ENCODE measurements at regions not wholly inside any gene's neighbourhood (a gene's known extent, or its start where the extent isn't known, plus 50 kb on each side); places are given as distances from the start of the nearest gene placed in this dataset.

- H3K4me1 Mint-ChIP-seq (ENCODE audit: insufficient read depth, unreplicated experiment) = no peaks in the 10 kb centered on the region
- DNase-seq (ENCODE audit: unreplicated experiment) = no peak
- peaks cover 62% of the 10 kb centered on the region for H3K27me3 Mint-ChIP-seq (ENCODE audit: insufficient read depth, unreplicated experiment)
- TF ChIP-seq CTCF (IDR thresholded peaks at IDR 0.05; ENCODE audit: unreplicated experiment) = no peak
- H3K4me3 Mint-ChIP-seq (ENCODE audit: unreplicated experiment) = no peak overlapping the region
- ChIA-PET POLR2A (no interaction called here), CTCF (interaction anchor here (0.7 kb wide), 1 partner anchor 16 kb away, joined by 3 read pairs; no protein-coding TSS in a partner anchor)
- no peaks in the 10 kb centered on the region for H3K36me3 Mint-ChIP-seq (ENCODE audit: insufficient read depth, unreplicated experiment)
- H3K9me3 Mint-ChIP-seq (ENCODE audit: unreplicated experiment) = no peaks in the 10 kb centered on the region
- H3K27ac Mint-ChIP-seq (ENCODE audit: low read depth, unreplicated experiment) = no peak overlapping the region
- no TSS peak for BruUV-seq (replicated peaks)
- intact Hi-C loops (cut with micrococcal nuclease) = no loop called here
These were observed 229.6 kb upstream of the DIAPH2 start for GRCh38 chrX:96455078-96455477.

GRCh38 chrX:96464880-96465558 lies 219.6 kb upstream of the DIAPH2 start:
- ChIA-PET CTCF (no interaction called here), POLR2A (no interaction called here)
- intact Hi-C loops (cut with micrococcal nuclease) = no loop called here
- H3K4me3 Mint-ChIP-seq (ENCODE audit: unreplicated experiment) = no peak overlapping the region
- H3K36me3 Mint-ChIP-seq (ENCODE audit: insufficient read depth, unreplicated experiment) = no peaks in the 10 kb centered on the region
- no TSS peak for BruUV-seq (replicated peaks)
- H3K9me3 Mint-ChIP-seq (ENCODE audit: unreplicated experiment) = no peaks in the 10 kb centered on the region
- H3K27ac Mint-ChIP-seq (ENCODE audit: low read depth, unreplicated experiment) = no peak overlapping the region
- peaks cover 62% of the 10 kb centered on the region for H3K27me3 Mint-ChIP-seq (ENCODE audit: insufficient read depth, unreplicated experiment)
- no peak for DNase-seq (ENCODE audit: unreplicated experiment)
- no peaks in the 10 kb centered on the region for H3K4me1 Mint-ChIP-seq (ENCODE audit: insufficient read depth, unreplicated experiment)
- no peak for TF ChIP-seq CTCF (IDR thresholded peaks at IDR 0.05; ENCODE audit: unreplicated experiment)

GRCh38 chrX:96474029-96474740 lies 210.5 kb upstream of the DIAPH2 start:
- Mint-ChIP-seq H3K27me3 (ENCODE audit: insufficient read depth, unreplicated experiment) (peaks cover 36% of the 10 kb centered on the region), H3K36me3 (ENCODE audit: insufficient read depth, unreplicated experiment) (no peaks in the 10 kb centered on the region), H3K4me3 (ENCODE audit: unreplicated experiment) (no peak overlapping the region), H3K4me1 (ENCODE audit: insufficient read depth, unreplicated experiment) (no peaks in the 10 kb centered on the region), H3K27ac (ENCODE audit: low read depth, unreplicated experiment) (no peak overlapping the region), H3K9me3 (ENCODE audit: unreplicated experiment) (no peaks in the 10 kb centered on the region)
- DNase-seq (ENCODE audit: unreplicated experiment) = peak; percentile 3
- no peak for TF ChIP-seq CTCF (IDR thresholded peaks at IDR 0.05; ENCODE audit: unreplicated experiment)
- CTCF ChIA-PET = no interaction called here
- BruUV-seq (replicated peaks) = no TSS peak
- intact Hi-C loops (cut with micrococcal nuclease) = no loop called here
- POLR2A ChIA-PET = no interaction called here

- Mint-ChIP-seq H3K27me3 (ENCODE audit: insufficient read depth, unreplicated experiment) (peaks cover 31% of the 10 kb centered on the region), H3K4me3 (ENCODE audit: unreplicated experiment) (no peak overlapping the region), H3K9me3 (ENCODE audit: unreplicated experiment) (no peaks in the 10 kb centered on the region), H3K4me1 (ENCODE audit: insufficient read depth, unreplicated experiment) (no peaks in the 10 kb centered on the region), H3K27ac (ENCODE audit: low read depth, unreplicated experiment) (no peak overlapping the region), H3K36me3 (ENCODE audit: insufficient read depth, unreplicated experiment) (no peaks in the 10 kb centered on the region)
- POLR2A ChIA-PET = no interaction called here
- no TSS peak for BruUV-seq (replicated peaks)
- DNase-seq (ENCODE audit: unreplicated experiment) = no peak
- no peak for TF ChIP-seq CTCF (IDR thresholded peaks at IDR 0.05; ENCODE audit: unreplicated experiment)
- intact Hi-C loops (cut with micrococcal nuclease) = no loop called here
- CTCF ChIA-PET = interaction anchor here (0.6 kb wide), 1 partner anchor 33 kb away, joined by 3 read pairs; no protein-coding TSS in a partner anchor
These were observed 209.9 kb upstream of the DIAPH2 start for GRCh38 chrX:96474741-96475125.

All from MCF 10A (cell line).